Ovary (tissue), 7 donors: ENCODE measurements at regions not wholly inside any gene's neighbourhood (a gene's known extent, or its start where the extent isn't known, plus 50 kb on each side); places are given as distances from the start of the nearest gene placed in this dataset.

Experiments used
- DNase-seq, 5 donors: peaks; one replicate each; pipeline ENCODE4 v3.0.0-alpha.2; 2019 to 2020
- H3K27ac ChIP-seq, 2 donors: fragments of 200-600 bp; one replicate each; pipeline versions ENCODE4 v1.5.1 to v1.8.0; 2019 to 2022
- H3K27me3 ChIP-seq: fragments of 200-600 bp; one replicate; pipeline ENCODE4 v1.8.0; 2022
- H3K36me3 ChIP-seq: fragments of 200-600 bp; sonication (generic); one replicate; pipeline ENCODE4 v1.5.1; 2019
- H3K4me1 ChIP-seq: one replicate; pipeline ENCODE4 v1.8.1; 2013; ENCODE audit warnings: mild to moderate bottlenecking, moderate library complexity; ENCODE audit not compliant: insufficient read depth
- H3K4me3 ChIP-seq: fragments of 200-600 bp; sonication (generic); one replicate; pipeline ENCODE4 v1.5.1; 2017
- H3K9me3 ChIP-seq, 2 donors: fragments of 200-600 bp in 1 of 2; sonication (generic) in 1 of 2; one replicate each; pipeline versions ENCODE4 v1.5.1 to v1.8.1; 2013 to 2019; ENCODE audit warnings: mild to moderate bottlenecking in 1 of 2, moderate library complexity in 1 of 2
- EP300 ChIP-seq: sonication (generic); formaldehyde crosslinking; IDR thresholded peaks from one replicate; pipeline ENCODE4 v1.6.1; 2017; ENCODE audit warnings: antibody characterized with exemption
- POLR2A ChIP-seq: fragments of 450-650 bp; IDR thresholded peaks from one replicate; pipeline ENCODE4 v1.6.1; 2017; ENCODE audit warnings: antibody characterized with exemption, mild to moderate bottlenecking, moderate library complexity
- WGBS, 3 donors: extraction: QIAGEN DNeasy Blood & Tissue Kit in 1 of 3; methylation state at CpG; one replicate each; pipeline versions ENCODE4 v1.1.5 to v1.1.7; 2013 to 2017; 5-methylcytosine and 5-hydroxymethylcytosine counted together
- intact Hi-C, 4 donors: fragments of 100-400 bp; cut with DNase I; formaldehyde crosslinking; loops; one replicate each; pipeline versions ENCODE4 v1.11.0 to v1.15.1; 2022 to 2023
- TF ChIP-seq, protein P1 (sequence below), 3 donors: fragments of 450-650 bp in 2 of 3; fragments of 200-600 bp in 1 of 3; IDR thresholded peaks; one replicate each; pipeline versions ENCODE4 v1.5.1 to v1.8.0; 2016 to 2022; ENCODE audit warnings: antibody characterized with exemption in 3 of 3, mild to moderate bottlenecking in 1 of 3
- donor health status: DM: no; HTN: no; CAD: no; lungs with moderate emphysema.
- donor health status: DM: no; HTN: no; CAD: no.
- donor health status: Bipolar disorder and iron deficiency.
- donor health status: DM: no; HTN: no; CAD: no.
- donor health status: DM: yes; HTN: yes; CAD: no.

- DNase-seq, result peak in 1 of 5 donors; percentile 33
- intact Hi-C loops, result loop anchor here in 1 of 4 donors (10.0 kb wide), 1 partner anchor 75 kb away; no protein-coding TSS in a partner anchor
- no peak for TF ChIP-seq POLR2A
- 67 to 76% (median 76%) methylated on average over 2 of the region's 2 CpGs for WGBS, 3 donors
- H3K27me3 ChIP-seq, result no peaks in the 10 kb centered on the region
- no peaks in the 10 kb centered on the region for H3K9me3 ChIP-seq
- H3K36me3 ChIP-seq, result no peaks in the 10 kb centered on the region
- H3K27ac ChIP-seq, result peak overlapping the region in 1 of 2 donors; percentile 60
- no peak overlapping the region for H3K4me3 ChIP-seq
- H3K4me1 ChIP-seq, result peaks cover 28% of the 10 kb centered on the region
Observed at GRCh38 chr2:43109261-43109743, 117.1 kb downstream of the ZFP36L2 start.

DNA sequence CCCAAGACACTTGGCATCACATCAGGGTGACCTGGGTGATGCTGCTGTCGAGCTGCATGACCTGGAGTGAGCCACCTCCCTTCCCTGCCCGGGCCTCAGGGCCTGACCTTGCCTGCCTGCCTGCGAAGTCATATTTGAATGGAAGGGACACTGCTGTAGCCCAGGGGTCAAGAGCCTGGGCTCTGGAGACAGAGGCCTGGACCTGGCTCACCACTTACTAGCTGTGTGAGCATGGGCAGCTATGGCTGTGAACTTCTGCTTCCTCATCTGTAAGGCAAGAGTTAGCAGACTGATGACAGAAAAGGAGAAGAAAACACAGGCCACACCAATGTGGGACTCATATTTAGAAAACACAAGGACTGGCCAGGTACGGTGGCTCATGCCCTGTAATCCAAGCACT is 118.7 kb downstream of the ZFP36L2 start:
- H3K4me3 ChIP-seq, result no peak overlapping the region
- TF ChIP-seq, protein P1, sequence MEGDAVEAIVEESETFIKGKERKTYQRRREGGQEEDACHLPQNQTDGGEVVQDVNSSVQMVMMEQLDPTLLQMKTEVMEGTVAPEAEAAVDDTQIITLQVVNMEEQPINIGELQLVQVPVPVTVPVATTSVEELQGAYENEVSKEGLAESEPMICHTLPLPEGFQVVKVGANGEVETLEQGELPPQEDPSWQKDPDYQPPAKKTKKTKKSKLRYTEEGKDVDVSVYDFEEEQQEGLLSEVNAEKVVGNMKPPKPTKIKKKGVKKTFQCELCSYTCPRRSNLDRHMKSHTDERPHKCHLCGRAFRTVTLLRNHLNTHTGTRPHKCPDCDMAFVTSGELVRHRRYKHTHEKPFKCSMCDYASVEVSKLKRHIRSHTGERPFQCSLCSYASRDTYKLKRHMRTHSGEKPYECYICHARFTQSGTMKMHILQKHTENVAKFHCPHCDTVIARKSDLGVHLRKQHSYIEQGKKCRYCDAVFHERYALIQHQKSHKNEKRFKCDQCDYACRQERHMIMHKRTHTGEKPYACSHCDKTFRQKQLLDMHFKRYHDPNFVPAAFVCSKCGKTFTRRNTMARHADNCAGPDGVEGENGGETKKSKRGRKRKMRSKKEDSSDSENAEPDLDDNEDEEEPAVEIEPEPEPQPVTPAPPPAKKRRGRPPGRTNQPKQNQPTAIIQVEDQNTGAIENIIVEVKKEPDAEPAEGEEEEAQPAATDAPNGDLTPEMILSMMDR (IDR thresholded peaks at IDR 0.05), result no peak
- TF ChIP-seq EP300, result no peak
- TF ChIP-seq POLR2A, result no peak
- peak in 1 of 5 donors; percentile 33 for DNase-seq
- H3K27ac ChIP-seq, result peak overlapping the region in 1 of 2 donors; percentile 60
- H3K36me3 ChIP-seq, result no peaks in the 10 kb centered on the region
- H3K27me3 ChIP-seq, result no peaks in the 10 kb centered on the region
- intact Hi-C loops, result loop anchor here in 1 of 4 donors (10.0 kb wide), 1 partner anchor 73 kb away; no protein-coding TSS in a partner anchor
- WGBS, 3 donors, result 67 to 86% (median 72%) methylated on average over 4 of the region's 4 CpGs
- no peaks in the 10 kb centered on the region for H3K9me3 ChIP-seq
- H3K4me1 ChIP-seq, result peaks cover 28% of the 10 kb centered on the region

DNA sequence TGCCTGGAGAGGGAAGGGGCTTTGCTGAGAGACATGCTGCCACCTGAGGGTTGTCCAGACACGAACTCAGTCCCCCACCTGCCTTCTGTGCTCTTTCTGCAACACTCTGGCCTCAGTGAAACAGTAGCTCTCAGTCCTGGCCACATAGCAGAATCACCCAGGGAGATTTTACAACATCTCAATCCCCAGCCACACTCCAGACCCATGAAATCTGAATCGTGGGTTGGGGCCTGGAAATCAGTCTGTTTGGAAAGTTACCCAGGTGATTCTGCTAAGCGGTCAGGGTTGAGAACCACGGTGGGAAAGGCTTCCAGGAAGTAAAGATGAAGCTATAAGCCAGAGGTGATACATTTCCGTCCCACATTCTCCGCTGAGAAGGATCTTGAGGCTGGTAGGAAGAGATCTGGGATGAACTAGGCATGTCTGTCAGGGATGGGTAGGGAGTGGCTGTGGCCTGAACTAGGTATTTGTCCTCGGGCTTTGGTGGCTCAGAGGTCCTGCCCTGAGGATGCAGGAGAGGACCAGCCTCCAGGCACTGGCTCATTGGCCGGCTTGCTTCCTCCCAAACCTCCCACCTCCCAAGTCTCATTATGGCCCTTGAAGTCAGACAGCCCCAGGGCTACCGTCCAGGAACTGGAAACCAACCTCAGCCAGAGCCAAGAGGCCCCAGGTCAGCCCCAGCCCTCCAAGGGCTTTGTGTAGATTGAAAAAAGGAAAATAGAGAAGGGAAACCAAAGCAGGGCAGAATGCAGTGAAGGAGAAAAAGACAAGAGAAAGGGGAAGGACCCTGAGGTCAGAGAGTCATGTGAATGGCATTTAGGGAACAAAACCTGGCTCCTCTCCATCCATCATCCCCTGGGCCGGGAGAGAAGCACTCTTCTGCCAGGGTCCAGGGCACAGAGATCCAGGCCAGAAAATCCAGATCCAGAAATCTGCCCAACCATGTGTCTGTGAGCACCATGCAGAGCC is 119.6 kb downstream of the ZFP36L2 start:
- WGBS, 3 donors, result 50 to 63% (median 57%) methylated on average over 10 of the region's 10 CpGs
- Histone ChIP-seq H3K36me3 (no peaks in the 10 kb centered on the region), H3K9me3 (no peaks in the 10 kb centered on the region), H3K27me3 (no peaks in the 10 kb centered on the region), H3K4me1 (peaks cover 37% of the 10 kb centered on the region), H3K27ac (peak overlapping the region; percentile 54 to 60), H3K4me3 (no peak overlapping the region)
- DNase-seq, result peak in 2 of 5 donors; percentile 38 to 46
- intact Hi-C loops, result loop anchor here in 1 of 4 donors (10.0 kb wide), 1 partner anchor 72 kb away; no protein-coding TSS in a partner anchor
- TF ChIP-seq, protein P1 (IDR thresholded peaks at IDR 0.05), result no peak
- TF ChIP-seq EP300, result no peak
- TF ChIP-seq POLR2A, result no peak

DNA sequence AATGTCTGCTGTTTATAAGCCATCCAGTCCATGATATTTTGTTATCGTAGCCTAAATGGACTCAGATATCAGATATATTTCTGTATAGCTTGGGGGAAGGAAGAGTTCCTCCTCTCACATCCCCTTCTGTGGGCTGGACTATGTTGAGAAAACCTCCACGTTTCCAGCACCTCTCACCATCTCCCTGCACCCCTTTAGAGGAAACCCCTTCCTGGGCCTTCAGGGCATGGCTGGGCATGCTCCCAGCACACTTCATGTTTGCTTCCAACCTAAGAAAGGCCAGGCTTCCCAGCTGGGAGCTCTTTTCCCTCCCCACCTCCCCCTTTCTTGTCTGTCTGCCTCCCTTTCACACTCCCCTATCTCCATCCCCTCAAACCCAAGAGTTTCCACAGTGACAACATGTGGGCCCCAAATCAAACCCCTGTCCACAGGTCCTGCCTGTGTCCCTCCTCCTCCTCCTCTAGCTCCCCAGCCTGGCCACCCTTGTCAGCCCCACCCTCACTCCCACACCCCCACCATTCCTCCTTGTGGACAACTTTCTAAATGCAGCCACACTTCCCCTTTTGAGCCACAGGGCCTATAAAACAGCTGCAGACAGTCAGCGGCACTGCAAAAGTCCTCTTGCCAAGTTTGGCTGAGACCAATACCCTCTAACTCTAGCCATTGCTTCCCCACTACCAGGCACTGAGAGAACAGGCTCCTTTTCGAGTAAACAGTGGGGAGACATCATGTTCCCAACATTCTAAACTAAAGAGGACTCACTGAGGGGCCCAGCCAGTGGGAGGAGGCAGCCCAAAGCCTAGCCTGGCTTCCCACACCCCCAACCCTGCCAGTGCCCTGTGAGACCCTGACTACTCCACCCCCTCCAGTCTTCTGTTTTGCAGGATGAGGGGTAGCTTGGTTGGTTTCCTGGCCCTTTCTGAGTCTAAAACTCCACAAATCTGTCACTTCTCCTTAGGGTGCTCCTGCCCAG is 120.5 kb downstream of the ZFP36L2 start:
- peak; percentile 47 to 71 (median 64) for DNase-seq
- Histone ChIP-seq H3K36me3 (no peaks in the 10 kb centered on the region), H3K9me3 (no peaks in the 10 kb centered on the region), H3K27me3 (no peaks in the 10 kb centered on the region), H3K4me1 (peaks cover 41% of the 10 kb centered on the region), H3K27ac (peak overlapping the region; percentile 54 to 60), H3K4me3 (no peak overlapping the region)
- TF ChIP-seq, protein P1 (IDR thresholded peaks at IDR 0.05), result peak in 1 of 3 donors; percentile 51
- no peak for TF ChIP-seq EP300
- TF ChIP-seq POLR2A, result peak; percentile 7
- intact Hi-C loops, result loop anchor here in 1 of 4 donors (10.0 kb wide), 1 partner anchor 71 kb away; no protein-coding TSS in a partner anchor
- 21 to 32% (median 27%) methylated on average over 4 of the region's 4 CpGs for WGBS, 3 donors
